GM12865 (cell line): ENCODE measurements at regions not wholly inside any gene's neighbourhood (a gene's known extent, or its start where the extent isn't known, plus 50 kb on each side); places are given as distances from the start of the nearest gene placed in this dataset.

Source experiments
- DNase-seq: peaks from one replicate; pipeline ENCODE4 v3.0.0; 2010; ENCODE audit warnings: low read depth
- H3K4me3 ChIP-seq: 2 replicates; pipeline ENCODE4 v1.5.1; 2011; ENCODE audit warnings: mild to moderate bottlenecking, low read depth, low read length, control low read depth
- TF ChIP-seq, protein P1 (sequence below): IDR thresholded peaks from 2 replicates; pipeline ENCODE4 v1.5.1; 2011; ENCODE audit warnings: low read length, control low read depth, low read depth, inconsistent platforms; ENCODE audit not compliant: insufficient read depth; ENCODE audit errors: missing control alignments

GRCh38 chr2:109058802-109059201 is 69.8 kb upstream of the EDAR start:
- TF ChIP-seq, protein P1, sequence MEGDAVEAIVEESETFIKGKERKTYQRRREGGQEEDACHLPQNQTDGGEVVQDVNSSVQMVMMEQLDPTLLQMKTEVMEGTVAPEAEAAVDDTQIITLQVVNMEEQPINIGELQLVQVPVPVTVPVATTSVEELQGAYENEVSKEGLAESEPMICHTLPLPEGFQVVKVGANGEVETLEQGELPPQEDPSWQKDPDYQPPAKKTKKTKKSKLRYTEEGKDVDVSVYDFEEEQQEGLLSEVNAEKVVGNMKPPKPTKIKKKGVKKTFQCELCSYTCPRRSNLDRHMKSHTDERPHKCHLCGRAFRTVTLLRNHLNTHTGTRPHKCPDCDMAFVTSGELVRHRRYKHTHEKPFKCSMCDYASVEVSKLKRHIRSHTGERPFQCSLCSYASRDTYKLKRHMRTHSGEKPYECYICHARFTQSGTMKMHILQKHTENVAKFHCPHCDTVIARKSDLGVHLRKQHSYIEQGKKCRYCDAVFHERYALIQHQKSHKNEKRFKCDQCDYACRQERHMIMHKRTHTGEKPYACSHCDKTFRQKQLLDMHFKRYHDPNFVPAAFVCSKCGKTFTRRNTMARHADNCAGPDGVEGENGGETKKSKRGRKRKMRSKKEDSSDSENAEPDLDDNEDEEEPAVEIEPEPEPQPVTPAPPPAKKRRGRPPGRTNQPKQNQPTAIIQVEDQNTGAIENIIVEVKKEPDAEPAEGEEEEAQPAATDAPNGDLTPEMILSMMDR: no peak
- H3K4me3 ChIP-seq: no peak overlapping the region
- no peak for DNase-seq

- DNase-seq: no peak
- TF ChIP-seq, protein P1: no peak
- H3K4me3 ChIP-seq: no peak overlapping the region
These were observed 69.2 kb upstream of the EDAR start for GRCh38 chr2:109058191-109058632.

- DNase-seq: no peak
- TF ChIP-seq, protein P1: no peak
- no peak overlapping the region for H3K4me3 ChIP-seq
These were observed 68.7 kb upstream of the EDAR start for GRCh38 chr2:109057686-109058085.

- H3K4me3 ChIP-seq: no peak overlapping the region
- DNase-seq: no peak
- TF ChIP-seq, protein P1: no peak
These were observed 66.4 kb upstream of the EDAR start for GRCh38 chr2:109055435-109055834.

- TF ChIP-seq, protein P1: no peak
- DNase-seq: no peak
- H3K4me3 ChIP-seq: no peak overlapping the region
These were observed 65.8 kb upstream of the EDAR start for GRCh38 chr2:109054865-109055264.

DNA sequence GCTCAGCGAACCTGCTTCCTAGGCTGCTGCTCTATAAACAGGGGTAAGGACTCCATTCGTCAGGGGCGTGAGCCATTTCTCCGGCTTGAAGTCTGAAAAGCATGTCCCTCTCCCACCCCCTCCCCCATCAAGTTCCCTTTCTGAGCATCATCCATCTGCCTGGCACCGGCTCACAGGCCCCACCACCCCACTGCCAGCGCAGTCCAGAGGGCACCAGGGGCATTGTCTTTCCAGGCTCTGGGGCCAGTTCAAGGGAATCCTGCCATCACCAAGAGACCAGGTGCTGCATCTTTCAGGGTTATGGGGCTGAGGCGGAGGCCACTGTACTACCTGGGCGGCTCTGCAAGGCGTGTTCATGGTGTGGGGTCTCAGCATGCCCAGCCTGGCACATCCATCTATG is 64.7 kb upstream of the EDAR start:
- H3K4me3 ChIP-seq: no peak overlapping the region

GRCh38 chr2:109052922-109053321 is 63.9 kb upstream of the EDAR start:
- no peak overlapping the region for H3K4me3 ChIP-seq
- no peak for DNase-seq
- TF ChIP-seq, protein P1: no peak

More for the DNA sequence above, 64.7 kb upstream of the EDAR start:
- DNase-seq: no peak
- TF ChIP-seq, protein P1: no peak
